ENCODE measurements at regions not wholly inside any gene's neighbourhood (a gene's known extent, or its start where the extent isn't known, plus 50 kb on each side); places are given as distances from the start of the nearest gene placed in this dataset.
"Not testable (repeated sequence)": the region's sequence is repeated elsewhere in the genome, so short reads cannot be mapped to it uniquely, and the experiment has no call there.

DNA sequence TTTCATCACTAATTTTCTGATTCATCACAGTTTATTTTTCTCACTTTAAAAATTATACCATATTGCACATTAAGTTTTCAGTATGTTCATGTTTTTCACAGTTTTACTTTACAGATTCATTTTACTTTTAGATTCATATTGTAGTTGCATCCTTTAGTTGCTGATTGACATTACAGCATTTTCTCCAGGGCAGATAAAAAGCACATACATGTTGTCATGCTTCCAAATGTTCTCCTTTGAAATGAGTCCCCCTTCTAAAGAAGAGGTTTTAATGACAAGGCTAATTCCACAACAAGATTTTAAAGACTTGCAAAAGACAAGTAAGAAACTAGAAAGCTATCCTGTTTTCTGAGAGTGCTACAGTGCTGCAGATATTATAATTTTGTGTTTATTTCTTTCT is 72.1 kb upstream of the RASSF8 start:
- no peak overlapping the region for H3K4me3 ChIP-seq (ENCODE audit: low read length)
- no peak for DNase-seq (ENCODE audit: low read depth)
- TF ChIP-seq, protein P1, sequence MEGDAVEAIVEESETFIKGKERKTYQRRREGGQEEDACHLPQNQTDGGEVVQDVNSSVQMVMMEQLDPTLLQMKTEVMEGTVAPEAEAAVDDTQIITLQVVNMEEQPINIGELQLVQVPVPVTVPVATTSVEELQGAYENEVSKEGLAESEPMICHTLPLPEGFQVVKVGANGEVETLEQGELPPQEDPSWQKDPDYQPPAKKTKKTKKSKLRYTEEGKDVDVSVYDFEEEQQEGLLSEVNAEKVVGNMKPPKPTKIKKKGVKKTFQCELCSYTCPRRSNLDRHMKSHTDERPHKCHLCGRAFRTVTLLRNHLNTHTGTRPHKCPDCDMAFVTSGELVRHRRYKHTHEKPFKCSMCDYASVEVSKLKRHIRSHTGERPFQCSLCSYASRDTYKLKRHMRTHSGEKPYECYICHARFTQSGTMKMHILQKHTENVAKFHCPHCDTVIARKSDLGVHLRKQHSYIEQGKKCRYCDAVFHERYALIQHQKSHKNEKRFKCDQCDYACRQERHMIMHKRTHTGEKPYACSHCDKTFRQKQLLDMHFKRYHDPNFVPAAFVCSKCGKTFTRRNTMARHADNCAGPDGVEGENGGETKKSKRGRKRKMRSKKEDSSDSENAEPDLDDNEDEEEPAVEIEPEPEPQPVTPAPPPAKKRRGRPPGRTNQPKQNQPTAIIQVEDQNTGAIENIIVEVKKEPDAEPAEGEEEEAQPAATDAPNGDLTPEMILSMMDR (conservative IDR thresholded peaks at IDR 0.05; ENCODE audit: low read length): no peak

DNA sequence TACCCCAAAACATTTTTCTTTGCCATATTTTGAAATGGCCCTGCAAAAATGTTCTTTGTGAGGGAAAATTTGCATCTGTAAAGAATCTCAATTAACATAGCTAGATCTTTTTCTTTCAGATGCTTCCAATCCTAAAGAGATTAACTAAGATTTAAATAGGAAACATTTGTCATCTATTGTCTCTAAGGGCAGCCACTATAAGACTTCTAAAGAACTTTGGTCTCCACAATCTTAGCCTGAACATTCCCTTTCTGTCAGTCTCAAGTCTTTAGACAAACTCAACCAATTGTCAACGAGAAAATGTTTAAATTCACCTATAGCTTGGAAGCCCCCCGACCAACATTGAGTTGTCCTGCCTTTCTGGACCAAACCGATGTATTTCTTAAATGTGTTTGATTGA is 71.1 kb upstream of the RASSF8 start:
- no peak overlapping the region for H3K4me3 ChIP-seq (ENCODE audit: low read length)
- no peak for DNase-seq (ENCODE audit: low read depth)
- TF ChIP-seq, protein P1 (conservative IDR thresholded peaks at IDR 0.05; ENCODE audit: low read length): no peak

GRCh38 chr12:25889185-25889584 is 69.3 kb upstream of the RASSF8 start:
- H3K4me3 ChIP-seq (ENCODE audit: low read length): no peak overlapping the region
- no peak for DNase-seq (ENCODE audit: low read depth)
- TF ChIP-seq, protein P1 (conservative IDR thresholded peaks at IDR 0.05; ENCODE audit: low read length): no peak

DNA sequence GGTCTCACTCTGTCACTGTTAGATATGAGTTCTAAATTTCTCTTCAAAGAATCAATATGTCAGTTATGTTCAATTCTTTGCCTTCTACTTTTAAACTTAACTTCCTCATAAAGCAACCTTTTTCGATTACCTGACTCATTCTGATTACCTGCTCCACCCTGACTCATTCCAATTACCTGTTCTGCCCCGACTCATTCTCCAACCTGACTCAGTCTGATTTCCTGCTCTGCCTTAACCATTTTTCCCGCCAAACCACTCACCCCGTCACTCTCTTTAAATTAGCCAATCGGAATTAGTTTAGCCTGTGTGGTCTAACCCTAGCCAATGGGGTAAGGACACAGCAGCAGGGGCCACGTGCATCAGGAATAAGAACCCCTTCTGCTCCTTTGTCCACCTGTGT is 67.4 kb upstream of the RASSF8 start:
- not testable (repeated sequence) for H3K4me3 ChIP-seq (ENCODE audit: low read length); DNase-seq (ENCODE audit: low read depth)

DNA sequence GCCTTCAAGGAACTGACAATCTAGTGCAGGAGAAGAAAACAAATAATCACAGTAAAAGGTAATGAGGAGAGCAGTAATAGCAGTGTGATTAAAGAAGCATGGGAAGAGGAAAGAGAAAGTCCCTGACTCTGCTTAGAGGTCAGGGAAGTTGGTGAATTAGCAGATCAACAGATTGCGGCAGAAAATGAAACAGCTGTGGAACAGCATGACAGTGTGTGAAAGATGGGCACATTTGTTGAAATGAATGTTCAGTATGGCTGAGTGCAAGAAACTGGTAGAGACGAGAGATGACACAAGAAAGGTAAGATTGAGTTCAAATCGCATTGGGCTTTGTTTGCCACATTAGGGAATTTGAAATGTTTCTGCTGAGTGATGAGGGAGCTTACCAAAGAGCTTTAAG is 63.7 kb upstream of the RASSF8 start:
- TF ChIP-seq, protein P1 (conservative IDR thresholded peaks at IDR 0.05; ENCODE audit: low read length): no peak
- H3K4me3 ChIP-seq (ENCODE audit: low read length): no peak overlapping the region
- no peak for DNase-seq (ENCODE audit: low read depth)

- DNase-seq (ENCODE audit: low read depth): no peak
- TF ChIP-seq, protein P1 (conservative IDR thresholded peaks at IDR 0.05; ENCODE audit: low read length): no peak
- H3K4me3 ChIP-seq (ENCODE audit: low read length): no peak overlapping the region
Observed at GRCh38 chr12:25896981-25897380, 61.5 kb upstream of the RASSF8 start.

GRCh38 chr12:25903603-25904245 is 54.8 kb upstream of the RASSF8 start:
- TF ChIP-seq, protein P1 (conservative IDR thresholded peaks at IDR 0.05; ENCODE audit: low read length): no peak
- no peak for DNase-seq (ENCODE audit: low read depth)
- H3K4me3 ChIP-seq (ENCODE audit: low read length): no peak overlapping the region

- TF ChIP-seq, protein P1 (conservative IDR thresholded peaks at IDR 0.05; ENCODE audit: low read length): no peak
- no peak overlapping the region for H3K4me3 ChIP-seq (ENCODE audit: low read length)
- peak; percentile 22 for DNase-seq (ENCODE audit: low read depth)
Observed at GRCh38 chr12:25904442-25904841, 54.0 kb upstream of the RASSF8 start.

All from AG10803 (cell line).